Astrocyte of the cerebellum (primary cell): ENCODE measurements at regions not wholly inside any gene's neighbourhood (a gene's known extent, or its start where the extent isn't known, plus 50 kb on each side); places are given as distances from the start of the nearest gene placed in this dataset.
A peak's percentile ranks its signal among the peaks of the same experiment; 100 is the strongest.

Experiments
- DNase-seq: peaks from one replicate; pipeline ENCODE4 v3.0.0-alpha.2; 2011; ENCODE audit warnings: low read depth
- H3K4me3 ChIP-seq: 2 replicates; pipeline ENCODE4 v1.5.1; 2011; ENCODE audit warnings: mild to moderate bottlenecking, low read depth, low read length, moderate library complexity
- in situ Hi-C: cut with HindIII; loops from 2 replicates; pipeline ENCODE4 v1.10.0; 2017; ENCODE audit warnings: low sequenced_read_pairs
- TF ChIP-seq, protein P1 (sequence below): IDR thresholded peaks from 2 replicates; pipeline ENCODE4 v1.5.1; 2012; ENCODE audit warnings: low read length, low read depth, moderate library complexity, mild to moderate bottlenecking; ENCODE audit errors: missing control alignments

- no peak overlapping the region for H3K4me3 ChIP-seq
- TF ChIP-seq, protein P1, sequence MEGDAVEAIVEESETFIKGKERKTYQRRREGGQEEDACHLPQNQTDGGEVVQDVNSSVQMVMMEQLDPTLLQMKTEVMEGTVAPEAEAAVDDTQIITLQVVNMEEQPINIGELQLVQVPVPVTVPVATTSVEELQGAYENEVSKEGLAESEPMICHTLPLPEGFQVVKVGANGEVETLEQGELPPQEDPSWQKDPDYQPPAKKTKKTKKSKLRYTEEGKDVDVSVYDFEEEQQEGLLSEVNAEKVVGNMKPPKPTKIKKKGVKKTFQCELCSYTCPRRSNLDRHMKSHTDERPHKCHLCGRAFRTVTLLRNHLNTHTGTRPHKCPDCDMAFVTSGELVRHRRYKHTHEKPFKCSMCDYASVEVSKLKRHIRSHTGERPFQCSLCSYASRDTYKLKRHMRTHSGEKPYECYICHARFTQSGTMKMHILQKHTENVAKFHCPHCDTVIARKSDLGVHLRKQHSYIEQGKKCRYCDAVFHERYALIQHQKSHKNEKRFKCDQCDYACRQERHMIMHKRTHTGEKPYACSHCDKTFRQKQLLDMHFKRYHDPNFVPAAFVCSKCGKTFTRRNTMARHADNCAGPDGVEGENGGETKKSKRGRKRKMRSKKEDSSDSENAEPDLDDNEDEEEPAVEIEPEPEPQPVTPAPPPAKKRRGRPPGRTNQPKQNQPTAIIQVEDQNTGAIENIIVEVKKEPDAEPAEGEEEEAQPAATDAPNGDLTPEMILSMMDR: no peak
- no peak for DNase-seq
- in situ Hi-C loops: no loop called here
These were observed 144.1 kb upstream of the STK17B start for GRCh38 chr2:196315388-196316049.

- TF ChIP-seq, protein P1: no peak
- no peak overlapping the region for H3K4me3 ChIP-seq
- in situ Hi-C loops: no loop called here
- DNase-seq: no peak
These were observed 144.7 kb upstream of the STK17B start for GRCh38 chr2:196316050-196316430.

- H3K4me3 ChIP-seq: no peak overlapping the region
- no peak for DNase-seq
- in situ Hi-C loops: no loop called here
- TF ChIP-seq, protein P1: no peak
These were observed 147.4 kb upstream of the STK17B start for GRCh38 chr2:196318517-196319377.

GRCh38 chr2:196322973-196323810, 151.8 kb upstream of the STK17B start:
- in situ Hi-C loops: no loop called here
- DNase-seq: peak; percentile 49
- H3K4me3 ChIP-seq: no peak overlapping the region
- TF ChIP-seq, protein P1: no peak

- no peak for DNase-seq
- in situ Hi-C loops: no loop called here
- no peak overlapping the region for H3K4me3 ChIP-seq
- TF ChIP-seq, protein P1: no peak
These were observed 152.8 kb upstream of the STK17B start for GRCh38 chr2:196324211-196324610.

DNA sequence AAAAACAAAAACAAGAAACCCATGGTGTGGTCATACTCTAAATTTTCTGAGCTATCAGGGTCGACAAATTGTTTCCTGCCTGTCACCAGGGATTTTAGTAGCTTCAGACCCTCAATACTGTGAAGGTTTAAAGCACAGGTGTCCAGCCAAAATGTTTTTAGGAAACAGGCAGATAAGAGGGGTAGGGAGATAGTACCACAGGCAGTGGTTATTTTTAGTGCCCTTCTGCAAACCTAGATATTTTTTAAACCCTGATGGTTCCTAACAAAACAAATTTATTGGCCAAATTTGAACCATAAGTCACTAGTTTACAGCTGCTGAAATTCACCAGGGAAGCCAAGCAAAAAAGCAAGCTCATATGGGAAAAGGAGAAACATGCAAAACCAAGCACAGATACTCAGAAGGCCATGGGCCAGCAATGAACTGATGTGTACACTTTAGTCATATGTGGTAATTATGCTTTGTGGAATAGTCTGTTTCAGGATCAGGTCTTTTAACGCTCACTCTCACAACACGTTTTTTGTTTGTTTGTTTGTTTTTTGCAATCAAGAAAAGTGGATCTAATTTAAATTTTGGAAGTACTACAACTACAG, 156.8 kb upstream of the STK17B start:
- in situ Hi-C loops: no loop called here
- H3K4me3 ChIP-seq: no peak overlapping the region
- no peak for DNase-seq
- TF ChIP-seq, protein P1: no peak
